UCSD-AML1 (cell line): ENCODE measurements at regions not wholly inside any gene's neighbourhood (a gene's known extent, or its start where the extent isn't known, plus 50 kb on each side); places are given as distances from the start of the nearest gene placed in this dataset.
"Not testable (repeated sequence)": the region's sequence is repeated elsewhere in the genome, so short reads cannot be mapped to it uniquely, and the experiment has no call there.

Experiments used
- DNase-seq: peaks from one replicate; lab custom pipeline; 2025; ENCODE audit not compliant: unreplicated experiment; lab: John Stamatoyannopoulos, UW

- DNase-seq = no peak
Observed at GRCh38 chr12:5096241-5096924, 52.7 kb downstream of the KCNA5 start.

GRCh38 chr12:5097786-5098185 lies 54.1 kb downstream of the KCNA5 start:
- DNase-seq = no peak

- DNase-seq = no peak
Observed at GRCh38 chr12:5099136-5099535, 55.5 kb downstream of the KCNA5 start.

- DNase-seq = no peak
Observed at GRCh38 chr12:5099591-5099990, 55.9 kb downstream of the KCNA5 start.

- DNase-seq = no peak
Observed at GRCh38 chr12:5101686-5102085, 58.0 kb downstream of the KCNA5 start.

- DNase-seq = no peak
Observed at GRCh38 chr12:5102261-5102789, 58.6 kb downstream of the KCNA5 start.

- no peak for DNase-seq
Observed at GRCh38 chr12:5102806-5103205, 59.1 kb downstream of the KCNA5 start.

- DNase-seq = no peak
Observed at GRCh38 chr12:5110345-5110744, 66.7 kb downstream of the KCNA5 start.

- no peak for DNase-seq
Observed at GRCh38 chr12:5114436-5114835, 70.8 kb downstream of the KCNA5 start.

GRCh38 chr12:5121784-5122183 lies 78.1 kb downstream of the KCNA5 start:
- DNase-seq = not testable (repeated sequence)

GRCh38 chr12:5122256-5122831 lies 78.7 kb downstream of the KCNA5 start:
- not testable (repeated sequence) for DNase-seq

- no peak for DNase-seq
Observed at GRCh38 chr12:5123921-5124320, 80.2 kb downstream of the KCNA5 start.

GRCh38 chr12:5124401-5124800 lies 80.7 kb downstream of the KCNA5 start:
- no peak for DNase-seq

- no peak for DNase-seq
Observed at GRCh38 chr12:5134861-5135525, 91.3 kb downstream of the KCNA5 start.

GRCh38 chr12:5138256-5138655 lies 94.6 kb downstream of the KCNA5 start:
- DNase-seq = no peak

- DNase-seq = no peak
Observed at GRCh38 chr12:5138845-5139244, 95.2 kb downstream of the KCNA5 start.

- DNase-seq = no peak
Observed at GRCh38 chr12:5139751-5140150, 96.1 kb downstream of the KCNA5 start.

- DNase-seq = no peak
Observed at GRCh38 chr12:5140190-5140589, 96.5 kb downstream of the KCNA5 start.

GRCh38 chr12:5148880-5149279 lies 105.2 kb downstream of the KCNA5 start:
- no peak for DNase-seq

GRCh38 chr12:5154091-5154490 lies 110.4 kb downstream of the KCNA5 start:
- no peak for DNase-seq

GRCh38 chr12:5155866-5156265 lies 112.2 kb downstream of the KCNA5 start:
- DNase-seq = no peak

- DNase-seq = no peak
Observed at GRCh38 chr12:5160827-5161226, 117.1 kb downstream of the KCNA5 start.
